Stimulated activated CD4-positive, alpha-beta T cell treated with anti-CD3 and anti-CD28 coated beads, Interleukin-4, amount 100 ng/mL, for 24 hours (primary cell): ENCODE measurements at regions not wholly inside any gene's neighbourhood (a gene's known extent, or its start where the extent isn't known, plus 50 kb on each side); places are given as distances from the start of the nearest gene placed in this dataset.

Source experiments
- DNase-seq: peaks from one replicate; pipeline ENCODE4 v3.0.0-alpha.2; 2020

GRCh38 chr6:30806581-30807183, 62.3 kb upstream of the IER3 start:
- no peak for DNase-seq

- no peak for DNase-seq
Observed at GRCh38 chr6:30804333-30804732, 60.0 kb upstream of the IER3 start.

GRCh38 chr6:30802731-30803130, 58.4 kb upstream of the IER3 start:
- no peak for DNase-seq

DNA sequence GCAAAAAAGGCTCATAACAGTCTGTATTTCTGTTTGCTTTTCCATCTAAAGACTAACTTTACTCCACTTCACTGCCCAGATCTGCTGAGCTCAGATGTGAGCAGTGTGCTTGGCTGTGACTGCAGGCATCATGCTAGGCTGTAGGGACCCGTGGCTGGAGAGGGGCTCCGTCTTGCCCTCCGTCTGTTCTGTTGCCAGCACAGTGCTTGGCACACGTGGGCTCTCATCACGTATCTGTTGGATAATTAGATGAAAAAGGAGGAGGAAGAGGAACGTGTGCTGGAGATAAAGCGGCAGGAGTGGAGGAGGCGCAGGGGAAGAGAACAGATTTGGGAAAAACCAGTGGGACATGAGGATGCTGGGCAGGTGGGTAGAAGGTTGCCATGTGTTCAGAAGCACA, 57.6 kb upstream of the IER3 start:
- DNase-seq: no peak

DNA sequence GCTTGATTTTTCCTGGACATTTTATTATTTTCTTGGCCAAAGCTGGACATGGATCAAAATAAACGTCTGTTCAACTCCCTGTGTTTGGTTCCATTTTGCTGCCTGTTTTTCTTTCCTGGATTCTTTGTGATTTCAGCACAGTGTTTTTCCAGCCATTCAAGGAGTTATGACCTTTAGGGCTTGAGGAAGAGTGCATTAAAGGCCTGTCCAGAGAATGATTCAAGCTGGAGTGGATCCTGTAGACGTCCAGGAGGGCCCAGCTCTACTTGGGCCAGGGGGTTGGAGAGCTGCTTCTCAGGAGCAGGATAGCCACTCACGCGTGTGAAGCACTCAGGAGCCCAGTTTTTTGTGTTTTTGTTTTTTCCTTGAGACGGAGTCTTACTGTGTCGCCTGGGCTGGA, 56.5 kb upstream of the IER3 start:
- DNase-seq: no peak

- no peak for DNase-seq
Observed at GRCh38 chr6:30799210-30799609, 54.9 kb upstream of the IER3 start.

GRCh38 chr6:30798494-30798893, 54.1 kb upstream of the IER3 start:
- DNase-seq: no peak

DNA sequence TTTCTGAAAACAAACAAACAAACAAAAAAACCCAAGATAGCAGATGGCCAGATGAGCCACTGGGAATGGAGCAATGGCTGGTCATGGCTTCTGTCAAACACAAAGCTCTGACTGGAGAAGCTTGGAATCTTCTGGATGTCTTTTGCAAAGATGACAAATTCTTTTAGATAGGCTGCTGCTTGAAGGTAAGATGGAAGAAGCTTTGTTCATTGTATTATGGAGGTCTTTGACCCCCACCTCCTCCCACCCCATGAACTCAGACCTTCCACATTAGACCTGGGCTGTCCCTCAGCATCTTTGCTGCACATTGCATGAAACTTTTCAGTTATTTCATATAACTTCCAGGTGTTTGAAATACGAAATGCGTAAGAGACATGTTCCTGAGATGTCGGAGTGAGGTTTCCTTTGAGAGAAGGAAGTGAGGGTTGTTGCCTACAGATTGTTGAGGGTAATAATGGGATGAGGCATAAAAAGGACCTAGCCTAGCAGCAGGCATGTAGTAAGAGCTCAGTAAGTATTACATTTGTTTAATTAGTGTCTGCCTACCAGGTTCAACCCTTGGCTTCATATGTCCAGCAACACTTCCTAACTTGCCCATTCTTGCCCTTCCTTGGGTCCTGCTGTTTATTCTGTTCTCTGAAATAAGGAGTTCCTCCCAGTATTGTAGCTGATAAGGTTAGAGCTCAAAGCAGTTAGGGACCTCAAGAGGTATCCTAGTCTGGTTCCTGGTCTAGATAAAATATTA, 51.4 kb upstream of the IER3 start:
- DNase-seq: no peak
